Stimulated activated CD4-positive, alpha-beta T cell treated with anti-CD3 and anti-CD28 coated beads, Interleukin-4, amount 100 ng/mL, for 1 hour (primary cell): ENCODE measurements at regions not wholly inside any gene's neighbourhood (a gene's known extent, or its start where the extent isn't known, plus 50 kb on each side); places are given as distances from the start of the nearest gene placed in this dataset.
"Not testable (repeated sequence)": the region's sequence is repeated elsewhere in the genome, so short reads cannot be mapped to it uniquely, and the experiment has no call there.

Source experiments
- DNase-seq: peaks from one replicate; pipeline ENCODE4 v3.0.0-alpha.2; 2020

GRCh38 chr1:5730272-5731109 lies 261.7 kb downstream of the NPHP4 start:
- no peak for DNase-seq

GRCh38 chr1:5729636-5730145 lies 262.5 kb downstream of the NPHP4 start:
- DNase-seq = no peak

DNA sequence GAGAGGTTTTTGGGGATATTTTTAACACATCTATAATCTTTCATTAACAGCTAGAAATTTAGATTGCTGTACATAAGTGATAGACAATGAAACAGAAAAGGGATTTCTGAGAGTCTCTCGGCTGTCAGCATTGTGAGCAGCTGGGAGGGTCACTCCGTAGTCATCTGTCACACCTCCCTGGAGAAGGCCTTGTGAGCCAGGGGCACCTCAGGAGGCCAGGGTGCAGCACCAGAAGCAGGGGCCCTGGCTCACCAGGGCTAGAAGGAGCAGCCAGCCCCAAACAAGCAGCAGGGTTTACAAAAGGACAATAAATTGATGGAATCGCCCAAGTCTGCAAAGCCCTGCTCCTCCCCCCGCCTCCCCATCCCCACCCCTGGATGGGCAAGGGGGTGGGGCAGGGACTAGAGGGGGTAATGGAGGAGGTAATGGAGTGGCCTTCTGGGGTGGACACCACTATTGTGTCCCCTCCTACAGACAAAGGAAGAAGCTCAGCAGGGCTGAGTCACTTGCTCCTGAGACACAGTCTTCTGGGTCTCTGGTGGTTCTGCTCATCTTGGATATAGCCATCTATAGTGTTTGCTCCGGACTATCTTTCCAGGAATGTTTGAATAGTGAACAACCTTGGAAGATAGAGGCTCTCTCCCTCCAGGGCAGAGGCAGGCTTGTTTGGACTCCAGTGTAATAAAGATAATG lies 263.4 kb downstream of the NPHP4 start:
- DNase-seq = no peak

GRCh38 chr1:5727871-5728643 lies 264.2 kb downstream of the NPHP4 start:
- no peak for DNase-seq

DNA sequence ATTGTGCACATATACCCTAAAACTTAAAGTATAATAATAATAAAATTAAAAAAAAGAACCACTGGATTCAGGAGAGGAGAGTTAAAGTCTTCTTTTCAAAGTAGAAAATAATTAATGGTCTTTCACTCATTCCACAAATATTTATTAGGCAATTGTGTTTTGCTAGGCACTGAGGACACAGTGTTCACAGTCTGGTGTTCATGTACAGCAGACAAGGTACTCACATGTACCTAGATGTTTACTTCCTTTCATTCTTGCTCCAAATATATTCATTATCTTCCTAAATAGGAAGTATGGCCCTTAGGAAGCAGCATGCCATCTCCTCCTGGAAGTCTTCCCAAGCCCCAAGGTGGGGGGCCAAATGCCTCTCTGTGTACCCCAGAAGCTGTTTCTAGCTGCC lies 265.0 kb downstream of the NPHP4 start:
- DNase-seq = no peak

DNA sequence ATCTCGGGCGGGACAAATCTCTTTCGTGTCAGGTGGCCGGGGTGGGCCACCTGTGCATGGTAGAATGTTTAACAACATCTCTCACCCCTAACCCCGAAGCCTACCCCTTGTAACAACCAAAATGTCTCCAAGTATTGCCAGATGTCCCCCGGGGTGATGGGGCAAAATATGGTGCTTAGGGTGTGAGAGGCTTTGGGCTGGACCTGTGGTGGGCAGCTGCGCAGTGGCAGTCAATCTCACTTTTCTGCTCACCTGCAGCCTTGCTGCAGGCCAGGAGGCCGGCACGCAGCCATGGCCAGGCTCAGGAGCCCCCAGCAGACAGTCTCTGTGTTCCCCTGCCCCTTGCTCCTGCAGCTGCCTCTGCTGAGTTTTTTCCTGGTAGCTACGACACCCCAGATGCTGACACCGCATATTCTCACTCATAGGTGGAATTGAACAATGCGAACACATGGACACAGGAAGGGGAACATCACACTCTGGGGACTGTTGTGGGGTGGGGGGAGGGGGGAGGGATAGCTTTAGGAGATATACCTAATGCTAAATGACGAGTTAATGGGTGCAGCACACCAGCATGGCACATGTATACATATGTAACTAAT lies 265.5 kb downstream of the NPHP4 start:
- not testable (repeated sequence) for DNase-seq

DNA sequence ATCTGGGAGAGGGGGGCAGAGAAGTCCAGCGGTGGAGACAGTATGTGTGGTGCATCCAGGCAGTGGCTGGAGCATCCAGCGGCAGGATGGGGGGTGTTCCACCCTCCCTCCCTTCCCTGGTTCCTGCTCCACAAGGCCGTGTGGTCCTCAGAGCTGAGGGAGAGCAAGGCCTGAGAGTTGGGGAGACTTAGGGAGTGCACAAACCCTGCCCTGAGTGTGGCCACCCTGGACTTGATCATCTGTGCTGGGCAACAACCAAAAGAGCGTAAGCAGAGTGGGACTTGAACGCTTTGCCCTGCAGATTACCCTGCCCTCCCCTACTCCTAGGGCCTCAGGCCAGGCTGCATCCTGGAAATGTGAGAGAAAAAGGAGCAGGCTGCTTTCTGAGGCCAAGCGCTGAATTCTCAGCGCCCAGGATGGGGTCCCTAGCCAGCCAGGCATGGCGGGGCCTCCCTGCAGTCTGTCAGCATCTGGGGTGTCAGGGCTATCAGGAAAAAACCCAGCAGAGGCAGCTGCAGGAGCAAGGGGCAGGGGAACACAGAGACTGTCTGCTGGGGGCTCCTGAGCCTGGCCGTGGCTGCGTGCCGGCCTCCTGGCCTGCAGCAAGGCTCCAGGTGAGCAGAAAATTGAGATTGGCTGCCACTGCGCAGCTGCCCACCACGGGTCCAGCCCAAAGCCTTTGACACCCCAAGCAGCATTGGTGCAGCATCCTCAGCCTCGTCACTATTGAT lies 266.2 kb downstream of the NPHP4 start:
- no peak for DNase-seq

DNA sequence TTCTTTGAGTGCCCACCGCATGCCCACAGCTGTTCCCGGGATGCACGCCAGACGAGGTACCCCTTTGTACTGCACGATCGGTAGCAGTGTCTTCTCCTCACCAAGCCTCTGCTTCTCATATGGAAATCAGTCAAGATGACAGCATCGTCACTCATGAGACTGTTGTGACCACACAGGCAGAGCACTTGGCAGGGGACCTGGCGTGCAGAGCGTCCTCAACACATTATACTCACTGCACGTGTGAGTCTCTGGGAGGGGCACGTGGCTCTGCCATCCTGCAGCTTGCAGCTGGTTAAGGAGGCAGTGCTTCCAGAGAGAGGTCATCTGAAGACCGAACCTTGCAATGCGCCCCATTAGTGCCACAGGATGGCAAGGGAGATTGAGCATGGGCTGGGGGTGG lies 266.8 kb downstream of the NPHP4 start:
- DNase-seq = no peak

DNA sequence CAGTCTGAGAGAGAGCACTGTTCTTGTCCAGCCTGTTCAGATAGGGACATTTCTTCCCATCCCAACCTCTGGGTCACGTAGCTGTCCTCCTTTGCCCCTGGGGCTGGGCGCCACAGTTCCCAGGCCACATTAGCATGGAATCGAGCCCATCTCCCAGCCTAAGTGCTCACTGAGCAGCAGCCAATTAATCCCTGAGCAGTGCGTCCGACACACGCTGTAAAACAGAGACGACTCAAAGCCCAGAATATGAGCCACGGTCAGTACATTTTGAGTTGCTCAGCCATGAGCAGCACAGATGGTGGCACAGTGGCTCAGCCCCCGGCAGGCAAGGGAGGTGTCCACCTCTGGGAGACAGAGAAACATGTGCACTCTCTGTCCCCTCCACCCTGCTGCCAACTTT lies 267.4 kb downstream of the NPHP4 start:
- no peak for DNase-seq

GRCh38 chr1:5722635-5723164 lies 269.5 kb downstream of the NPHP4 start:
- no peak for DNase-seq

DNA sequence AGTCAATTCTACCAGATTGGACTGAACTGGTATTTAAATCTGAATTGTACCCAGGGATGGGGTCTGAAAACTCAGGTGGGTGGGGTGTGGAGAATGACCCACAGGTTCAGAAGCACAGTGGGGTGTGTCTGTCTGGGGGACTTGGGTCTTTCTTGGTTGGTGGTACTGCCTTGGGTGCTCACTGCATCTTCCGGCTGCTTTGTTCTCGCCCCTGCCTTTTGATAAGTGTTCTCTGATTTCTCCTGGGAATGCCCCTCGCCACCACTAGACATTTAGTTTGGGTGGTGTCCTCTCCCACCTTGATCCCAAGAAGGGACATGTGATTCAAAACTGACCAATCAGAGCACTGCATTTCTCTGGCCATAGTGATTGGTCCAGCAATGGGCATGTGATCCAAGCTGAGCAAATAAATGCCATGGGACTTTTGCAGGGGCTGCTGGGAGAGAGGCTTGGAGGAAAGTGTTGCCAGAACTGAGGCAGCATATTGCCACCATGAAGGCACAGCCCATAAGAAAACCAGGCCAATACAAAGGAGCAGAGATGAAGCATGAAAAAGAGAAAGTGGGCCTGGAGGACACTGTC lies 270.5 kb downstream of the NPHP4 start:
- no peak for DNase-seq

- no peak for DNase-seq
Measured at GRCh38 chr1:5720936-5721335, 271.3 kb downstream of the NPHP4 start.

DNA sequence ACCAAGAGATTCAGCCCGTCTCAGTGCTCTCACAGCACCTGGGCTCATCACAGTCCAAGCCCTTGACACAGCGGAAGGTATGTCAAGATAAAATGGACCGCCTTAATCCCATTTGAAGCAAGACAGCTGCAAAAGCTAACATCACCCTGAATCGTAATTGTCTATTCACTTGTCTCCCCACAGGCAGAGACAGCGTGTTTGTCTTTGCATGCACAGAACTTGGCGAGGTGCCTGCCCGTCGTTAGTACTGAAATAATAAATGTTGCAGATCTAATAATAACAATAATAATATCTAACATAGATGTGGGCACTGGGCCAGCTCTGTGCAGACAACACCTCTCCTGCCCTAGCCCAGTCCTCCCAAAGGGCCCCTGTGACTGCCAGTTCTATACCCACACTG lies 271.7 kb downstream of the NPHP4 start:
- DNase-seq = no peak

DNA sequence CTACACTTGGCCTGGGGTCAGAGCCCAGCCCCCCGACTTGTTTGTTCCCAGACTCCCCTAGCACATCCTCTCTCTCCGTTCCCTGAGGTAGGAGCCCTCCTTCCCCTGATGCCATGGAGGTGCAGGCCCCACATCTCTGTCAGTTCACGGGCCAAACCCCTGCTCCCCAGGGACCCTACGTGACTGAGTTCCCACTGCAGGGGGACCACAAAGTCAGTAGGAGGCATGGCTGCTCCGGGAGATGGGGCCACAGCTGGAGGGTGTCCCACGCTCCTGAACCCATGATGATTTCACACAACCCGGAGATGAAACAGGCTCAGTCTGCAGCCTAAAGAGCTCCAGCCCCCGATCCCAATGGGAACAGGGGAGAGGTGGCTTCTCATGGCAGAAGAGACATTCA lies 272.2 kb downstream of the NPHP4 start:
- no peak for DNase-seq

DNA sequence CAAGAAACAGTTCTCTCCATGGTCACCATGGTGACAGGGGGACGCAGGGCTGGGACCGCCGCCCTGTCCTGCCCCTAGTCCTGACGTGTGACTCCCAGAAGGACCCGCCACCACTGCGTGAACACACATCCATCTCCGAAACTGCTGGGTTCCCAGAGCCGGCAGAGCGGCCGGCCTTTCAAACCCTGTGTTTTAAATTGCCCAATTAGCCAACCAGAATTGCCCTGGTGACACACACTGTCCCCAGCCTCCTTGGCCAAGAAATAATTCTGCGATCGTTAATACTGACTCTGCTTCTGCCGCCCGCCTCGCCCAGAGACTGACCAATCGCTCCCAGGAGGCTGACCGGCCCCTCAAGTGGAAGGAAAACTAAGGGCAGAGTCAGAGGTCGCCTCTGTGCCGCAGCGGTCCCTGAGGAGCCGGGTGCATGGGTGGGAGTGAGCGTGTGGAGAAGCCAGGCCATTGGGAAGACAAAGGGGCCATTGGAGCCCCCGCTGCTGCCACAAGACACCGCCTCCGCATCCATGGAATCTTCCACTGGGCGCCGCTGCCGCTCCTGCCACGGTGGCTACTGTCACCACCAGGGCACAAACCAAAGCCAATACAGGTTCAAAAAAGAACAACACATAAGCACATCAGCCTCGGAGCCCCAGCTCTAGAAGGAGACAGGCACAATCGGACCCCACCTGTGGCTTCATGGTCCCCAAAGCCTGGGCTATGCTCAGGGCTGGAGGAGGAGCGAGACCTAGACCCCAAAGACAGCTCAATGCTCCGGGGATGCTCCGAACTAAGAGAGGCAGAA lies 273.2 kb downstream of the NPHP4 start:
- DNase-seq = no peak

GRCh38 chr1:5717031-5717682 lies 275.1 kb downstream of the NPHP4 start:
- DNase-seq = no peak

- DNase-seq = no peak
Measured at GRCh38 chr1:5716126-5716525, 276.1 kb downstream of the NPHP4 start.

- DNase-seq = no peak
Measured at GRCh38 chr1:5713101-5714010, 278.9 kb downstream of the NPHP4 start.
